ENCODE measurements at regions not wholly inside any gene's neighbourhood (a gene's known extent, or its start where the extent isn't known, plus 50 kb on each side); places are given as distances from the start of the nearest gene placed in this dataset.

DNA sequence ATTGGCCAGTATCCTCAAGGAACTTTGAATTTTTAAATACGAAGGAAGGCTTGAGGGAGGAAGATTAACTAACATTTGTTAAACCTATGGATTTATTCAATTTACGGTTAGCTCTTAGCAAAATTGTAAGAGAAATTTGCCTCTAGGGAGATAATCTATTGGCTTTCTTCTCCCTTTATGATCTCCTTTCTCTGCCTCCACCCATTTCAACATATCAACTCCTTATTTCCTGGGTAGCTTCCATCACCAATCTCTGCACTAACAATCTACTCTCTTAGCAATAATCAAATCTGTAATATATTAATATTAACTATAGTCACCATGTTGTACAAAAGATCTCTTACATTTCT is 233.9 kb upstream of the CSNK1A1L start:
- TF ChIP-seq ZSCAN29 (IDR thresholded peaks at IDR 0.05) (no peak), NR2C2 (CRISPR knock-in tag; IDR thresholded peaks at IDR 0.05) (no peak), NR2C2 (tag; IDR thresholded peaks at IDR 0.05) (no peak), CEBPB (tag; IDR thresholded peaks at IDR 0.05) (no peak), YY1 (IDR thresholded peaks at IDR 0.05; ENCODE audit: borderline replicate concordance in 1 of 3, control insufficient read depth in 1 of 3, extremely low read depth in 1 of 3, insufficient read depth in 3 of 3, insufficient read length in 1 of 3, insufficient replicate concordance in 2 of 3, low read depth in 1 of 3, low read length in 2 of 3) (no peak), EZH2 (IDR thresholded peaks at IDR 0.05; ENCODE audit: borderline replicate concordance, low read depth, low read length) (no peak)
- TF ChIP-seq, protein P1, sequence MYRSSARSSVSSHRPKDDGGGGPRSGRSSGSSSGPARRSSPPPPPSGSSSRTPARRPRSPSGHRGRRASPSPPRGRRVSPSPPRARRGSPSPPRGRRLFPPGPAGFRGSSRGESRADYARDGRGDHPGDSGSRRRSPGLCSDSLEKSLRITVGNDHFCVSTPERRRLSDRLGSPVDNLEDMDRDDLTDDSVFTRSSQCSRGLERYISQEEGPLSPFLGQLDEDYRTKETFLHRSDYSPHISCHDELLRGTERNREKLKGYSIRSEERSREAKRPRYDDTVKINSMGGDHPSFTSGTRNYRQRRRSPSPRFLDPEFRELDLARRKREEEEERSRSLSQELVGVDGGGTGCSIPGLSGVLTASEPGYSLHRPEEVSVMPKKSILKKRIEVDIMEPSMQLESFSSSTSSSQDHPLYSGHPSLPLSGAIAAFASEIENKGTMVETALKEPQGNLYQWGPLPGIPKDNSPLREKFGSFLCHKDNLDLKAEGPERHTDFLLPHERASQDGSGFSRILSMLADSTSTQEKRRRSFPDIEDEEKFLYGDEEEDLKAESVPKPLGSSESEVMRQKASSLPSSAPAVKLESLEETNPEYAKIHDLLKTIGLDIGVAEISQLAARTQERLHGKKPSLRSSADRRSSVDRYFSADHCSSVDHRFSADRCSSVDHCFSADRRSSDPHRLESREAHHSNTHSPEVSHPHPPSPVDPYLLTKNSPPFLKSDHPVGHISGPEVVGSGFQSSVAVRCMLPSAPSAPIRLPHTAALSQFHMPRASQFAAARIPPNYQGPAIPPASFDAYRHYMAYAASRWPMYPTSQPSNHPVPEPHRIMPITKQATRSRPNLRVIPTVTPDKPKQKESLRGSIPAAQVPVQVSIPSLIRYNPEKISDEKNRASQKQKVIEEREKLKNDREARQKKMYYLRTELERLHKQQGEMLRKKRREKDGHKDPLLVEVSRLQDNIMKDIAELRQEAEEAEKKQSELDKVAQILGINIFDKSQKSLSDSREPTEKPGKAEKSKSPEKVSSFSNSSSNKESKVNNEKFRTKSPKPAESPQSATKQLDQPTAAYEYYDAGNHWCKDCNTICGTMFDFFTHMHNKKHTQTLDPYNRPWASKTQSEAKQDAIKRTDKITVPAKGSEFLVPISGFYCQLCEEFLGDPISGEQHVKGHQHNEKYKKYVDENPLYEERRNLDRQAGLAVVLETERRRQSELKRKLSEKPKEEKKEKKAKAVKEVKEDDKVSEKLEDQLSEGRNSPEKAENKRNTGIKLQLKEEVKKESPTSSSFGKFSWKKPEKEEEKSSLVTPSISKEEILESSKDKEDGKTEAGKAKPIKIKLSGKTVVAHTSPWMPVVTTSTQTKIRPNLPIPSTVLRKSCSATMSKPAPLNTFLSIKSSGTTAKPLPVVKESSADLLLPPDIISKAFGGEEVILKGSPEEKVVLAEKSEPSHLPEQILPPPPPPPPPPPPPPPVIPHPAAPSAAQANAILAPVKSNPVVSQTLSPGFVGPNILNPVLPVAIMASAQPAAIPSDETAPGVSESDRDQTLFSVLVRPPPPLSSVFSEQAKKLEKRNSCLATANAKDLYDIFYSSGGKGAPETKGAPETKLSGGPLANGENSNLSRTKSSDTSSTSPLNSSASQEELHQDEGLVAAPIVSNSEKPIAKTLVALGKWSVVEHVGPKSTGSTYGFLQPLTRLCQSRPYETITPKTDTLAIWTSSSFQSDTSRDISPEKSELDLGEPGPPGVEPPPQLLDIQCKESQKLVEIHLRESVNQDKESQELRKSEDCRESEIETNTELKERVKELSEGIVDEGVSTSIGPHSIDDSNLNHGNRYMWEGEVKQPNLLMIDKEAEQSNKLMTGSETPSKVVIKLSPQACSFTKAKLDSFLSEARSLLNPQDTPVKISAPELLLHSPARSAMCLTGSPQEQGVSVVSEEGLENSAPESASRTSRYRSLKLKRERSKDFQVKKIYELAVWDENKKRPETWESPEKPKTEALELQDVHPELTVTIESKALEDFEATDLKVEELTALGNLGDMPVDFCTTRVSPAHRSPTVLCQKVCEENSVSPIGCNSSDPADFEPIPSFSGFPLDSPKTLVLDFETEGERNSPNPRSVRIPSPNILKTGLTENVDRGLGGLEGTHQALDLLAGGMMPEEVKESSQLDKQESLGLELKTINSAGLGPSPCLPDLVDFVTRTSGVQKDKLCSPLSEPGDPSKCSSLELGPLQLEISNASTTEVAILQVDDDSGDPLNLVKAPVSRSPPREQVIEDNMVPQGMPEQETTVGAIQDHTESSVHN (IDR thresholded peaks at IDR 0.05; ENCODE audit: borderline replicate concordance in 1 of 2, low read depth in 1 of 2) = no peak
